Right lobe of liver (tissue), 4 donors: ENCODE measurements at regions not wholly inside any gene's neighbourhood (a gene's known extent, or its start where the extent isn't known, plus 50 kb on each side); places are given as distances from the start of the nearest gene placed in this dataset.

Source experiments
- POLR2A ChIP-seq: fragments of 450-650 bp; IDR thresholded peaks from one replicate; pipeline ENCODE4 v1.6.1; 2017; ENCODE audit warnings: antibody characterized with exemption, mild to moderate bottlenecking
- TF ChIP-seq, protein P1 (sequence below), 4 donors: fragments of 200-600 bp in 3 of 4; fragments of 450-650 bp in 1 of 4; IDR thresholded peaks; one replicate each; pipeline versions ENCODE4 v1.5.1 to v1.8.0; 2016 to 2022; ENCODE audit warnings: antibody characterized with exemption in 4 of 4, mild to moderate bottlenecking in 2 of 4
- donor health status: DM: no; HTN: no; CAD: no.
- donor health status: DM: no; HTN: no; CAD: no.
- donor health status: DM: no; HTN: yes; CAD: no.

DNA sequence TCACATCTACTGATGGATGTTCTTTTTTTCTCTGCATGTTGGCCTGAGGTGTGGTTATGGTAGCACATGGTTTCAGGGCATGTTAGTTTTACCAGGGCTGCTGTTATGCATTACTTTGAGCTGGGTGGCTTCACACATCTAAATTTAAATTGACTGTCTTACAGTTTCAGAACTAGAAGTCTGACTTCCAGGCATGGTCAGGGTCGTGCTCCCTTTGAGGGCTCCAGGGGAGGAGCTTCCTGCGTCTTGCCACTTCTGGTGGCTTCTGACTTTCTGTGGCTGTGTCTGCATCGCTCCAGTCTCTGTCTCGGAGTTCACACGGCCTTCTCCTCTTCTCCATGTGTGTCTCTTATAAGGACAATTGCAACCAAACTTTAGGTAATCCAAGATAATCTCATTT is 143.9 kb downstream of the GALR1 start:
- TF ChIP-seq, protein P1, sequence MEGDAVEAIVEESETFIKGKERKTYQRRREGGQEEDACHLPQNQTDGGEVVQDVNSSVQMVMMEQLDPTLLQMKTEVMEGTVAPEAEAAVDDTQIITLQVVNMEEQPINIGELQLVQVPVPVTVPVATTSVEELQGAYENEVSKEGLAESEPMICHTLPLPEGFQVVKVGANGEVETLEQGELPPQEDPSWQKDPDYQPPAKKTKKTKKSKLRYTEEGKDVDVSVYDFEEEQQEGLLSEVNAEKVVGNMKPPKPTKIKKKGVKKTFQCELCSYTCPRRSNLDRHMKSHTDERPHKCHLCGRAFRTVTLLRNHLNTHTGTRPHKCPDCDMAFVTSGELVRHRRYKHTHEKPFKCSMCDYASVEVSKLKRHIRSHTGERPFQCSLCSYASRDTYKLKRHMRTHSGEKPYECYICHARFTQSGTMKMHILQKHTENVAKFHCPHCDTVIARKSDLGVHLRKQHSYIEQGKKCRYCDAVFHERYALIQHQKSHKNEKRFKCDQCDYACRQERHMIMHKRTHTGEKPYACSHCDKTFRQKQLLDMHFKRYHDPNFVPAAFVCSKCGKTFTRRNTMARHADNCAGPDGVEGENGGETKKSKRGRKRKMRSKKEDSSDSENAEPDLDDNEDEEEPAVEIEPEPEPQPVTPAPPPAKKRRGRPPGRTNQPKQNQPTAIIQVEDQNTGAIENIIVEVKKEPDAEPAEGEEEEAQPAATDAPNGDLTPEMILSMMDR (IDR thresholded peaks at IDR 0.05): no peak
- no peak for TF ChIP-seq POLR2A
